Prostate gland (tissue), 2 donors: ENCODE measurements at regions not wholly inside any gene's neighbourhood (a gene's known extent, or its start where the extent isn't known, plus 50 kb on each side); places are given as distances from the start of the nearest gene placed in this dataset.

Source experiments
- DNase-seq: peaks from one replicate; pipeline ENCODE4 v3.0.0-alpha.2; 2019; ENCODE audit warnings: low spot score
- H3K27ac ChIP-seq, 2 donors: fragments of 200-600 bp; sonication (generic); 2 replicates each; pipeline ENCODE4 v1.5.1; 2017 to 2019
- H3K27me3 ChIP-seq: fragments of 200-600 bp; sonication (generic); replicated peaks from 2 replicates; pipeline ENCODE4 v1.5.1; 2019; ENCODE audit not compliant: insufficient read depth
- H3K36me3 ChIP-seq, 2 donors: fragments of 200-600 bp; sonication (generic); 1 replicate in 1 of 2; 2 replicates in 1 of 2; pipeline versions ENCODE4 v1.5.1 to v1.8.1; 2017 to 2019
- H3K4me1 ChIP-seq: fragments of 200-600 bp; sonication (generic); replicated peaks from 2 replicates; pipeline ENCODE4 v1.5.1; 2019
- H3K4me3 ChIP-seq, 2 donors: fragments of 200-600 bp; sonication (generic); 2 replicates each; pipeline ENCODE4 v1.5.1; 2017 to 2019
- H3K9me3 ChIP-seq: fragments of 200-600 bp; sonication (generic); 2 replicates; pipeline ENCODE4 v1.5.1; 2017
- POLR2A ChIP-seq: fragments of 450-650 bp; IDR thresholded peaks from one replicate; pipeline ENCODE4 v1.6.1; 2016; ENCODE audit warnings: antibody characterized with exemption, mild to moderate bottlenecking
- POLR2AphosphoS5 ChIP-seq: sonication (generic); formaldehyde crosslinking; IDR thresholded peaks from one replicate; pipeline ENCODE4 v1.6.1; 2017; ENCODE audit warnings: antibody characterized with exemption
- WGBS: methylation state at CpG from one replicate; pipeline ENCODE4 v1.1.5; 2018; 5-methylcytosine and 5-hydroxymethylcytosine counted together
- intact Hi-C: fragments of 100-400 bp; cut with DNase I; formaldehyde crosslinking; loops from one replicate; pipeline ENCODE4 v1.14.2; 2022
- TF ChIP-seq, protein P1 (sequence below), 4 experiments: fragments of 200-600 bp in 2 of 4; fragments of 450-650 bp in 2 of 4; sonication (generic) in 2 of 4; IDR thresholded peaks; 1 replicate in 3 of 4; 2 replicates in 1 of 4; pipeline ENCODE4 v1.5.1; 2016 to 2019; ENCODE audit warnings: antibody characterized with exemption in 4 of 4, mild to moderate bottlenecking in 2 of 4, moderate library complexity in 2 of 4

GRCh38 chr5:101163088-101163487 is 260.0 kb upstream of the ST8SIA4 start:
- Histone ChIP-seq H3K4me3 (no peak overlapping the region), H3K36me3 (no peaks in the 10 kb centered on the region), H3K9me3 (no peaks in the 10 kb centered on the region), H3K27me3 (no peaks in the 10 kb centered on the region), H3K4me1 (no peaks in the 10 kb centered on the region), H3K27ac (no peak overlapping the region)
- intact Hi-C loops = no loop called here
- WGBS = 82% methylated on average over 4 of the region's 4 CpGs
- TF ChIP-seq POLR2AphosphoS5 (no peak), POLR2A (no peak)
- TF ChIP-seq, protein P1, sequence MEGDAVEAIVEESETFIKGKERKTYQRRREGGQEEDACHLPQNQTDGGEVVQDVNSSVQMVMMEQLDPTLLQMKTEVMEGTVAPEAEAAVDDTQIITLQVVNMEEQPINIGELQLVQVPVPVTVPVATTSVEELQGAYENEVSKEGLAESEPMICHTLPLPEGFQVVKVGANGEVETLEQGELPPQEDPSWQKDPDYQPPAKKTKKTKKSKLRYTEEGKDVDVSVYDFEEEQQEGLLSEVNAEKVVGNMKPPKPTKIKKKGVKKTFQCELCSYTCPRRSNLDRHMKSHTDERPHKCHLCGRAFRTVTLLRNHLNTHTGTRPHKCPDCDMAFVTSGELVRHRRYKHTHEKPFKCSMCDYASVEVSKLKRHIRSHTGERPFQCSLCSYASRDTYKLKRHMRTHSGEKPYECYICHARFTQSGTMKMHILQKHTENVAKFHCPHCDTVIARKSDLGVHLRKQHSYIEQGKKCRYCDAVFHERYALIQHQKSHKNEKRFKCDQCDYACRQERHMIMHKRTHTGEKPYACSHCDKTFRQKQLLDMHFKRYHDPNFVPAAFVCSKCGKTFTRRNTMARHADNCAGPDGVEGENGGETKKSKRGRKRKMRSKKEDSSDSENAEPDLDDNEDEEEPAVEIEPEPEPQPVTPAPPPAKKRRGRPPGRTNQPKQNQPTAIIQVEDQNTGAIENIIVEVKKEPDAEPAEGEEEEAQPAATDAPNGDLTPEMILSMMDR (IDR thresholded peaks at IDR 0.05) = no peak
- no peak for DNase-seq

- no peak overlapping the region for H3K27ac ChIP-seq
- H3K4me1 ChIP-seq = no peaks in the 10 kb centered on the region
- WGBS = 58% methylated on average over 1 of the region's 1 CpG
- no peaks in the 10 kb centered on the region for H3K36me3 ChIP-seq
- DNase-seq = no peak
- H3K9me3 ChIP-seq = no peaks in the 10 kb centered on the region
- TF ChIP-seq POLR2AphosphoS5 (no peak), POLR2A (no peak)
- TF ChIP-seq, protein P1 (IDR thresholded peaks at IDR 0.05) = no peak
- no peak overlapping the region for H3K4me3 ChIP-seq
- intact Hi-C loops = no loop called here
- no peaks in the 10 kb centered on the region for H3K27me3 ChIP-seq
These were observed 256.9 kb upstream of the ST8SIA4 start for GRCh38 chr5:101160002-101160401.

GRCh38 chr5:101159006-101159405 is 255.9 kb upstream of the ST8SIA4 start:
- TF ChIP-seq, protein P1 (IDR thresholded peaks at IDR 0.05) = no peak
- TF ChIP-seq POLR2A (no peak), POLR2AphosphoS5 (no peak)
- DNase-seq = no peak
- 36% methylated on average over 2 of the region's 2 CpGs for WGBS
- Histone ChIP-seq H3K27ac (no peak overlapping the region), H3K36me3 (no peaks in the 10 kb centered on the region), H3K9me3 (no peaks in the 10 kb centered on the region), H3K4me1 (no peaks in the 10 kb centered on the region), H3K4me3 (no peak overlapping the region), H3K27me3 (no peaks in the 10 kb centered on the region)
- intact Hi-C loops = no loop called here

DNA sequence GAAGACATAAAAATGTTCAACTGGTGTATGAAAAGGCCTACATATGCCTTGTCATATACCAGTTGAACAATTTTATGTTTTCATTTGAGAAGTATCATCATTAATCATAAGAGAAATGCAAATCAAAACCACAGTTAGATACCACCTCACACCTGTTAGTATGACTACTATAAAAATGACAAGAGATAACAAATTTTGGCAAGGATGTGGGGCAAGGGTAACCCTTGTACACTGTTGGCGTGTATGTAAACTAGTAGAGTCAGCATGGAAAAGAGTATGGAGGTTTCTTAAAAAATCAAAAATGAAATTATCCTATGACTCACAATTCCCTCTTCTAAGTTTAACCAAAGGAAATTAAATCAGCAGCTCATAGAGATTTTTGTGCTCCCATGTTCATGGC is 250.4 kb upstream of the ST8SIA4 start:
- DNase-seq = no peak
- Histone ChIP-seq H3K4me1 (no peaks in the 10 kb centered on the region), H3K27me3 (no peaks in the 10 kb centered on the region), H3K27ac (no peak overlapping the region), H3K9me3 (no peaks in the 10 kb centered on the region), H3K36me3 (no peaks in the 10 kb centered on the region), H3K4me3 (no peak overlapping the region)
- 100% methylated on average over 1 of the region's 1 CpG for WGBS
- TF ChIP-seq, protein P1 (IDR thresholded peaks at IDR 0.05) = no peak
- no peak for TF ChIP-seq POLR2AphosphoS5
- no peak for TF ChIP-seq POLR2A
- intact Hi-C loops = no loop called here

- no peaks in the 10 kb centered on the region for H3K27me3 ChIP-seq
- no peak for DNase-seq
- no peaks in the 10 kb centered on the region for H3K36me3 ChIP-seq
- no peak overlapping the region for H3K4me3 ChIP-seq
- TF ChIP-seq, protein P1 (IDR thresholded peaks at IDR 0.05) = no peak
- TF ChIP-seq POLR2AphosphoS5 = no peak
- TF ChIP-seq POLR2A = no peak
- H3K9me3 ChIP-seq = no peaks in the 10 kb centered on the region
- H3K4me1 ChIP-seq = no peaks in the 10 kb centered on the region
- H3K27ac ChIP-seq = no peak overlapping the region
- intact Hi-C loops = no loop called here
These were observed 240.4 kb upstream of the ST8SIA4 start for GRCh38 chr5:101143526-101143925.
